T-helper 2 cell treated with Interferon-gamma antibody and Interleukin-4, amounts not matched to agents 5 μg/mL and 100 μg/mL, for 36 hours (primary cell): ENCODE measurements at regions not wholly inside any gene's neighbourhood (a gene's known extent, or its start where the extent isn't known, plus 50 kb on each side); places are given as distances from the start of the nearest gene placed in this dataset.

Source experiments
- DNase-seq: peaks from one replicate; pipeline ENCODE4 v3.0.0; 2021; ENCODE audit warnings: low spot score
- H3K27ac Mint-ChIP-seq: one replicate; pipeline ENCODE4 v1.8.0; 2021; ENCODE audit warnings: mild to moderate bottlenecking, mixed read lengths
- H3K27me3 Mint-ChIP-seq: one replicate; pipeline ENCODE4 v1.8.0; 2021; ENCODE audit warnings: low read depth, mixed read lengths
- H3K36me3 Mint-ChIP-seq: one replicate; pipeline ENCODE4 v1.8.0; 2021; ENCODE audit warnings: low read depth, mixed read lengths
- H3K4me1 Mint-ChIP-seq: one replicate; pipeline ENCODE4 v1.8.0; 2021; ENCODE audit warnings: low read depth, mixed read lengths
- H3K4me3 Mint-ChIP-seq: one replicate; pipeline ENCODE4 v1.8.0; 2022; ENCODE audit warnings: mild to moderate bottlenecking, moderate library complexity, mixed read lengths
- H3K9me3 Mint-ChIP-seq: one replicate; pipeline ENCODE4 v1.8.0; 2021; ENCODE audit warnings: mixed read lengths

DNA sequence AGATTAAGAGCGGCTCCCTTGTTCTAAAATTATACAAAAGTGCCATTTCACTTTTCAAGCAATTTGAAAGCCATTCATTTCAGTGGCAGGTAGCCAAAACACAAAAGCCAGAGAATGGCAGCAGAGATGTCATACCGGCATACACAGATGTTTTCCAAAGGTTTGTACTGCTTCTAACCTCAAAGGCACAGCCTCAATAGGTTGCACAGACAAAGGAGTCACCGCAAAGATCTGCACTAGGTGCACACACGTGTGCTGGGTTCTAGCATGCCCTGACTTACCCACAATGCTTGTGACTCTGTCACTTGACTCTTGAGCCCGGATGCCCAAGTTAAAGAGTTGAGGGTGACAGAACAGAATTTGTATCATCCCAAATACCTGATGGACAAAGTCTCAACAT is 448.9 kb upstream of the ADGRL2 start:
- H3K4me3 Mint-ChIP-seq, result no peak overlapping the region
- H3K4me1 Mint-ChIP-seq, result no peaks in the 10 kb centered on the region
- DNase-seq, result no peak
- H3K27me3 Mint-ChIP-seq, result no peaks in the 10 kb centered on the region
- H3K9me3 Mint-ChIP-seq, result no peaks in the 10 kb centered on the region
- H3K36me3 Mint-ChIP-seq, result no peaks in the 10 kb centered on the region
- H3K27ac Mint-ChIP-seq, result no peak overlapping the region

DNA sequence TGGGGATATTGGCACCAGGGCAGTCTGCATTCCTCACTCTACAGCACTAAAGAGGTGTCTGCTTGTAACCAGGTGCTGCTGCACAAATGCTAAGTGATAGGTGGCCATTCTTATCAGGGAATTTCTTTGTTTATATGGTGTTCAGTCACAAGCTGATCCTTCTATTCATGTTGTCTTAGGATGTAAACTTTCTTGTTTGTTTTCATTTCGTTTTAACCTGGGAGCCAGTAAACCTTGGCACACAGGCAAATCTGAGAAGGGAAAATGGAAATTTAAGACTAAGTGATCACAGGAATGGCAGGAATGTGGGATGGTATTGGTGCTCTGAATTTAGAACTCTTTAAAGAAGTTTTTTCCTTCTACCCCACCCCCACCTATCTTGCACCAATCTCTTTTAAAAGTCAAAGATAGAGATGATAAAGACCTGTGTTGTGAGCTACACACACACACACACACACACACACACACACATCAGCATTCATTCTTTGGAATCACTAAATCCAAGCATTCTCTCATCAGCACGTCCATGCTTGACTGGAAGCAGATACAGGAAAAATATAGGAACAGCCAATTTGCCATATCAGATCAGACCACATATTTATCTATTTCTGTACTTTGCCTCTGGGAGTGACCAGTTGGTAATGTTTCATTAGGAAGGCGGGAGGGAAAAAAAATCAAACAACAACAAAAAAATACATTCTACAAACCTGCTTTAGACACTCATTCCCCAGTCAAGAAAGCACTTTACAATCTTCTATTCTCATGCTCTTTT is 451.4 kb upstream of the ADGRL2 start:
- Mint-ChIP-seq H3K36me3 (no peaks in the 10 kb centered on the region), H3K4me1 (no peaks in the 10 kb centered on the region), H3K4me3 (no peak overlapping the region), H3K9me3 (no peaks in the 10 kb centered on the region), H3K27me3 (no peaks in the 10 kb centered on the region), H3K27ac (no peak overlapping the region)
- no peak for DNase-seq

DNA sequence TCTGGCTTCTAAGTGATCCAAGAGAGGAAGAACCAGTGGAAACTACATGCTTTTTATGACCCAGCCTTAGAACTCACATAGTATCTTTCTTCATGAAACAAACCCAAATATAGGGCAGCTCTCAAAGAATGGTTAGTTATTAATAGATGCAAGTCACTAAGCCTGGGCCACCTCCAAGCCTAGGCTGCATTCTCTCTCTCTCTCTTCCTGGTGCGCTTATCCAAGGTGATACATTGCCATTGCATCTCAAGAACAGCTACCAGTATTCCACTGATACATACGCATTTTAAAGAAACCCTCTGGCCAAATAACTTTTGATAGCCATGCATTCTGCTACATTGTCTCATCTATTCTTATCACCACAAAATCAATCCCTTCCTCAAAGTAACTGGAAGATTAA is 455.6 kb upstream of the ADGRL2 start:
- Mint-ChIP-seq H3K9me3 (no peaks in the 10 kb centered on the region), H3K36me3 (no peaks in the 10 kb centered on the region), H3K27ac (no peak overlapping the region), H3K4me1 (no peaks in the 10 kb centered on the region), H3K27me3 (no peaks in the 10 kb centered on the region), H3K4me3 (no peak overlapping the region)
- DNase-seq, result no peak

DNA sequence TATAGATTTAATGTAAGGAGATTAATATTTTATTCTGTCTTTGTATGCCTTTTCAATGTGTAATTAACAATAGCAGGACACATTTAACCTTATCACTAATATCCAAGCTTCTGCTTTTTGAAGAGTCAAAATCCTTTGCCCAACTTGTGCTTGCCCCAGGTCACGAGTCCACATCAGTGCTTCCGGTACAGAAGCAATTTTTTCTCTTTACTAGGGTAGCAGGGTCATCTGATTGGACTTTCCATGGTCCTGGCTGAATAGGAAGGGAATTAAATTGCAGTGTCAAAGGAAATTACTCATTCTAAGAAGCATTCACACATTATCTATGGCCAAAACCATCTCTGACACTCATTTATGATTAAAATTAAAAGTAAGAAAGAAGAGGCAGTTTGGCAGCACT is 460.5 kb upstream of the ADGRL2 start:
- no peaks in the 10 kb centered on the region for H3K36me3 Mint-ChIP-seq

DNA sequence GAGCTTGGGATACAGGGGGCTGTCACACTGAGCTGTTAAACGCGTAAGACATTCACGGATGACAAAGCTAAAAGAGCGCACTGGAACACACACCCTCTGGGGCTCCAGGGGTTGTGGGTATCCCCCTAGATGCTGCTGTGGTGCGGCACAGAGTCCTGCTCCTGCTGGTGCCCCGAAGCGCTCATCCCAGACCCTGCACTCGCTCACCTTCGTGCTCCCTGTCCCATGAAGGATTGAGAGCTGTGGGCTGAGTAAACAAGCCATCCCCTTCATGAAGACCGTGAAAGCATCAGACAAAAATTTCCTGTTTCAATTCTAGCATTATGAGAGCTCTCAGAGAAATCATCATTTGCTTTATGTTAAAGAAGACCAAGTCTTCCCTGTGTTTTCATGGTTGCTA is 463.5 kb upstream of the ADGRL2 start:
- no peak overlapping the region for H3K4me3 Mint-ChIP-seq
- H3K4me1 Mint-ChIP-seq, result no peaks in the 10 kb centered on the region
- DNase-seq, result no peak
- H3K36me3 Mint-ChIP-seq, result no peaks in the 10 kb centered on the region
- H3K27ac Mint-ChIP-seq, result no peak overlapping the region
- H3K9me3 Mint-ChIP-seq, result peaks cover 4% of the 10 kb centered on the region
- no peaks in the 10 kb centered on the region for H3K27me3 Mint-ChIP-seq

More for the DNA sequence above, 460.5 kb upstream of the ADGRL2 start:
- Mint-ChIP-seq H3K27me3 (no peaks in the 10 kb centered on the region), H3K4me1 (no peaks in the 10 kb centered on the region), H3K27ac (no peak overlapping the region), H3K9me3 (peaks cover 4% of the 10 kb centered on the region), H3K4me3 (no peak overlapping the region)
- no peak for DNase-seq

DNA sequence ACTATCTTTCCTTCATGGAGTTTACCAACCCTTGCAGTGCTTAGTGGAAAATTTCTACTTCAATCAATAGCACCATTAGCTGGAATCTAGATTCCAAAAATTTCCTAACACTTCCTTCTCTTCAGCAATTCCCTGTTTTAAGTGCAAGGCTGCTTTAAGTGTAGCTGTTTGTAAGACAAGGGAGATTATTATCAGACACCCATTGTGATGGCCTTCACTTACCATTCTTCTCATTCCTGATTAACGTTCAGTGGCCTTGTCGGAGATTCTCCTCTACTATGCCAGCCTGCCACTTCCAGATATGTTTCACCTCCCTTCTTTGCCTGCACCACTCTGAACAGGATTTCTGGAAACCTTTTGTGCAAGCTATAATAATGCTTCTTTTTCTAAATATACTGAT is 464.9 kb upstream of the ADGRL2 start:
- H3K4me3 Mint-ChIP-seq, result no peak overlapping the region
- peaks cover 4% of the 10 kb centered on the region for H3K9me3 Mint-ChIP-seq
- no peak overlapping the region for H3K27ac Mint-ChIP-seq
- no peaks in the 10 kb centered on the region for H3K27me3 Mint-ChIP-seq
- H3K36me3 Mint-ChIP-seq, result no peaks in the 10 kb centered on the region
- no peaks in the 10 kb centered on the region for H3K4me1 Mint-ChIP-seq
- no peak for DNase-seq

DNA sequence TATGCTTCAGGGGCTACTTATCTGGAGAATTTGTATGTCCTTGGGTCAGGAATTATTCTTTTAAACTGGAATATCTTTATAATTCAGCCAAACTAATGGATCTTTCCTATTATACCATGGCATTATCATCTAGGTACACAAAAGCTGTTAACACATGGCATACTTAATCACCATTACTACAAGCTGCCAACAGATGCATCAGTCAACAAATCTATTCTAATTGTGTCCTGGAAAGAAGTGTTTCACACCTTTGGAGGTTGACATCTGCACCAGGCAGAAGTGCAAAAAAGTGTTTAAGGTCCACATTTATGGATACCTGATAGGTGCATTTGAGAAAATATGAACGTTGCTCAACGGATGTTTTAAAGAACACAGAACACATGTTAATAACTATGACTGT is 470.2 kb upstream of the ADGRL2 start:
- no peaks in the 10 kb centered on the region for H3K4me1 Mint-ChIP-seq
- H3K27me3 Mint-ChIP-seq, result no peaks in the 10 kb centered on the region
- no peak for DNase-seq
- no peak overlapping the region for H3K27ac Mint-ChIP-seq
- H3K4me3 Mint-ChIP-seq, result no peak overlapping the region
- H3K36me3 Mint-ChIP-seq, result no peaks in the 10 kb centered on the region
- H3K9me3 Mint-ChIP-seq, result no peaks in the 10 kb centered on the region

DNA sequence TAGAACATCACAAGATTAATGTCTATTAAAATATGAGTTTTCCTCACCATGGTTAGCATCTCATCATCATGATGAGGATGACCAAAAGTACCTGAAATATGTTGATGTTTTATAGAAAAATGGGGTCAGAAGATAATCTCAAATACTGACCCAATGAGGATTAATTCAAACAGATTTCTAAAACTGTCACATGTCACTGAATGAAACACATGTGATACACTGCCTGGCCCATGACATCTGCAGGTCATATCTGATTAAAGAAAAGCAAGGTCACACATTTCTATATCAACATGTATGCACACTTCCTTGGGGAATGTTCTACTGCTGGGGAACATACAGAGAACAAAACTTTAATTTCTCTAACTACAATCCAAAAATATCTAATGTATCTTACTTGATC is 470.6 kb upstream of the ADGRL2 start:
- Mint-ChIP-seq H3K27me3 (no peaks in the 10 kb centered on the region), H3K4me3 (no peak overlapping the region), H3K9me3 (no peaks in the 10 kb centered on the region), H3K36me3 (no peaks in the 10 kb centered on the region), H3K27ac (no peak overlapping the region), H3K4me1 (no peaks in the 10 kb centered on the region)
- DNase-seq, result no peak

DNA sequence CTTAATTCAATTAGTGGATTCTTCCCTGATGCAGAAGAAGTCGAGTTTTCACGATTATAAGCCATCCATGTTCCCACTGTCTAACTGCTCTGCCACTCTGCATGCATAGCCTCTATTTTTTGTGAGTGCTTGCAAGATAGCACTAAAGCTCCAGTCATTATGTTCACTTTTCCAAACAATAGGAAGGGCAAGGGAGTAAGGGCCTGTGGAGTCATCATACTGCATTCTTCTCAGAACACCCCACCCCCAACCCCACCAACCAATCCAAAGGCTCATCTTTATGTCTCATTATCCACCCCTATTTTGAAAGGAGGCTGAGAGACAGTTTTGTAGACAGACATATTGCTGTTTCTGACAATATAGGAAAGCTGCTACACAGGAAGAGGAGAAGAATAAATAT is 471.7 kb upstream of the ADGRL2 start:
- Mint-ChIP-seq H3K27me3 (no peaks in the 10 kb centered on the region), H3K4me3 (no peak overlapping the region), H3K36me3 (no peaks in the 10 kb centered on the region), H3K4me1 (no peaks in the 10 kb centered on the region), H3K9me3 (no peaks in the 10 kb centered on the region), H3K27ac (no peak overlapping the region)
- DNase-seq, result no peak

DNA sequence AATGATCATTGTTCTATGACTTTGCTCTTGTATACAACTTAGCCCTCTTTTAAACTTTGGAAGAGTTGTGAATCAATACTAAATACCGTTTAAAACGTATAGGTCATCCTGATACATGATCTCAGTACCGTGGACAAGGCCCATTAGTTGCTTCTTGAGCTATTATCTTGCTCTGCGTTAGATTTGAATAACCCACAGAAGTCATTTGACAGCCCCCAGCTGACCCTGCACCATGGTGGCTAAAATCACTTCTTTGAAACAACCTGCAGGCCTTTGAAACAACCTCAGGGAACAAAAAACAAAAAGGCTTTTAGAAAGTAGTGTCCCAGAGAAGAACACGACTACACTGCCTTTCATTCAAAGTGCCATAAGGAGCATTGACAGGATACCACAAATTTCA is 473.0 kb upstream of the ADGRL2 start:
- Mint-ChIP-seq H3K4me3 (no peak overlapping the region), H3K36me3 (no peaks in the 10 kb centered on the region), H3K27me3 (no peaks in the 10 kb centered on the region), H3K4me1 (no peaks in the 10 kb centered on the region), H3K9me3 (peaks cover 8% of the 10 kb centered on the region), H3K27ac (no peak overlapping the region)
- no peak for DNase-seq

DNA sequence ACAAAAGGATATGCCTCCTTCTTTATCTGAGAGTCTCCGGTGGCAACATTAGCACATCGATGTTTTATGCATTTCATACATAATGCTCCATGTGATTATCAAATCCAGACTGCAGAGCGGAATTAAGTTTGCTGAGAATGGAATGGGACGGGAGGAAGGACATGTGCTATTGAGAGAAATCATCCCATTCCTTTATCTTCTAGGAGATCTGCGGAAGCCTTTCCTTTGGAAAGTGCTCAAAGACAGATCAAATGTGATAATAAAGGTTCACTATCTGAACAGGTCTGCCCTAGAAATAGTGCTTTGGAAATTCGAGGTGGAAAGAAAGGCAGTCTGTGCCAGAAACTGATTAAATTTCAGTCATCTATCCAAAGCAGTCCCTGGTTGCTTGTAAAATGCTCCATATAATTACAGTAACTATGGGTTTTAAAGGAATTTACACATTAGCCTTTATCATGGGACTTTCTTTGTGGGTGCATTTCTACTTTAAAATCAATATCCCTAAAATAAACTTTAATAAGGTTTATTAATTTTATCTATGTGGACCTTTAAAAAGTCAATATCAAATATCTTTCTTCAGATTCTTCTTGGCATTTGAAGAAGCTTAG is 473.5 kb upstream of the ADGRL2 start:
- H3K27me3 Mint-ChIP-seq, result no peaks in the 10 kb centered on the region
- no peaks in the 10 kb centered on the region for H3K4me1 Mint-ChIP-seq
- H3K4me3 Mint-ChIP-seq, result no peak overlapping the region
- H3K9me3 Mint-ChIP-seq, result peaks cover 8% of the 10 kb centered on the region
- H3K27ac Mint-ChIP-seq, result no peak overlapping the region
- H3K36me3 Mint-ChIP-seq, result no peaks in the 10 kb centered on the region
- no peak for DNase-seq

DNA sequence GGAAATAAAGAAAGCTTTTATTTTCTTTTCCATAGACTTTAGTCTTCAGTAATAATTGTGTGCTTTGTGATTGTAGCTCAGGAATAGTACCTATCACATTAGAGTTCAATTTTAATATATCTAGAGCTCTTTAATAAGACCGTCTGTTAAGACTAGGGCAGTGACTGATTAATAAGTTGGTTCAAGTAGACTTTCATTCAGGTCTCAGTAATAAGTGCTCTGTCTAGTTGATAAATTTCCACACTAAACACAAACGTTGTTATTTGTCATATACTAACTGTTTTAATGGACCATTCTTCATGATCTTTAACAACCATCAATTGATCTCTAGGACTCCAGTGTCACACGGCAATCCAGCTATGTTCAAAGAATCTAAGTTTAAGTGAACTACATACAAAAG is 474.5 kb upstream of the ADGRL2 start:
- H3K4me3 Mint-ChIP-seq, result no peak overlapping the region
- no peaks in the 10 kb centered on the region for H3K4me1 Mint-ChIP-seq
- peaks cover 8% of the 10 kb centered on the region for H3K9me3 Mint-ChIP-seq
- no peak for DNase-seq
- H3K27ac Mint-ChIP-seq, result no peak overlapping the region
- H3K27me3 Mint-ChIP-seq, result no peaks in the 10 kb centered on the region
- H3K36me3 Mint-ChIP-seq, result no peaks in the 10 kb centered on the region

DNA sequence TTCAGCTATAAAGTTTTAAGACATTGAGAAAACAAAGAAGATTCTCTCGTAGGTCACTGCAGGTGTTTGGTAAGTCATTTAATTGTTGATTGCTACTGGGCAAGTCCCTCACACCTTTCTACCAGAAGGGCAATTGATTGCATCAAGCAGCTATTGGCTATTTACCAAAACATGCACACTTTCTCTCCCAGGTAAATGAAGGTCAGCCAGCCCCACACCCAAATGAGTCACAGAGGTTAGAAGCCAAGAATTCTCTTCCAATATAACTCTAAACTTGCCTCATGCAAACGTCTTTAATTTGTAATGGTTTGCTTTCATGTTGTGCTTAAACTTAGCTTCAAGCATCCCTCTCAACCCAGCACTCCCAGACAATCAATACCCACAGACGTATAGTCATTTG is 475.3 kb upstream of the ADGRL2 start:
- no peaks in the 10 kb centered on the region for H3K36me3 Mint-ChIP-seq
- H3K9me3 Mint-ChIP-seq, result peaks cover 8% of the 10 kb centered on the region
- no peak overlapping the region for H3K4me3 Mint-ChIP-seq
- no peak overlapping the region for H3K27ac Mint-ChIP-seq
- DNase-seq, result no peak
- H3K4me1 Mint-ChIP-seq, result no peaks in the 10 kb centered on the region
- H3K27me3 Mint-ChIP-seq, result no peaks in the 10 kb centered on the region

DNA sequence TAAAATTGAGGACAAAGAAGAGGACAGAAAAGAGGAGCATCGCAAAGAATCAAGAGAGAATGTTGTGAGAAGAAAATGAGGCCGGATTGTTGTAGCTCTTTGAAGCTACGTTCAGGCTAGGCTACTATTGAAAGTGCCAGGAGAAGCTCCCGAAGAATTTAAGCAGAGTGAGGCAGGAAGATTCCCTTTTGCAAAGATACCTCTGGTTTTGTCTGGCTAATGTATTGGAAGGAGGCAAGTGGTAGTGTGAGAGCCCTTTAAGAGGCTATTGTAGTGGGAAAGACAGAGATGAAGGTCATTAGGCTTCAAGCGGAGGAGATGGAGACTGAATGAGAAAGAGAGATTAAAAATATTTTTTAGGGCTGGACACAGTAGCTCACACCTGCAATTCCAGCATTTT is 476.9 kb upstream of the ADGRL2 start:
- no peaks in the 10 kb centered on the region for H3K27me3 Mint-ChIP-seq

DNA sequence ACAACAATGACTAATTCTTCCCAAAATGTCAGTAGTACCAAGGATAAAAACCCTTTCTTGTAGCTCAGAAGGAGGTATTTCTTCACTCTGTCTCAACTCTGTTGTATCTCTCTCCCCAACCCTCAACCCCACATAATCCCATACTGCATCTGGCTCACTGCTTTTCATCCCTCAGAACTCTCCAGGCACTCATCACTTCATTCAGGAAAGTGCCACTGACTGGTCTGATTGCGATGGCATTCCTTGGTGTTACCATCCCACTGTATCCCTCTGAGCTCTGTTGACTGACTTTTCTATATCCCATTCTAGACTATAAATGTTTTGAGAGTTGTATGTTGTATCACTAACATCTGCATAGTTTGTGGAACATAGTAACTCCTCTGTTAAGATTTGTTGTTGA is 483.5 kb upstream of the ADGRL2 start:
- DNase-seq, result no peak
- Mint-ChIP-seq H3K4me3 (no peak overlapping the region), H3K27ac (no peak overlapping the region), H3K9me3 (no peaks in the 10 kb centered on the region), H3K27me3 (no peaks in the 10 kb centered on the region), H3K4me1 (no peaks in the 10 kb centered on the region), H3K36me3 (no peaks in the 10 kb centered on the region)

More for the DNA sequence above, 476.9 kb upstream of the ADGRL2 start:
- peaks cover 8% of the 10 kb centered on the region for H3K9me3 Mint-ChIP-seq
- no peaks in the 10 kb centered on the region for H3K4me1 Mint-ChIP-seq
- no peak overlapping the region for H3K4me3 Mint-ChIP-seq
- DNase-seq, result no peak
- no peaks in the 10 kb centered on the region for H3K36me3 Mint-ChIP-seq
- no peak overlapping the region for H3K27ac Mint-ChIP-seq
